ENCODE measurements at regions not wholly inside any gene's neighbourhood (a gene's known extent, or its start where the extent isn't known, plus 50 kb on each side); places are given as distances from the start of the nearest gene placed in this dataset.
"Not testable (repeated sequence)": the region's sequence is repeated elsewhere in the genome, so short reads cannot be mapped to it uniquely, and the experiment has no call there.

GRCh38 chr5:42870882-42871418, 59.3 kb upstream of the SELENOP start:
- H3K4me3 ChIP-seq: no peak overlapping the region
- 50% methylated on average over 2 of the region's 4 CpGs for WGBS (ENCODE audit: insufficient coverage, low coverage, low lambda C conversion rate, missing lambda C conversion rate)
- peak in 1 of 4 donors; percentile 8 for ATAC-seq
- intact Hi-C loops (cut with DNase I): no loop called here
- H3K36me3 ChIP-seq: no peaks in the 10 kb centered on the region
- no peak overlapping the region for H3K27ac ChIP-seq
- no peak for DNase-seq
- H3K27me3 ChIP-seq: no peaks in the 10 kb centered on the region
- TF ChIP-seq CTCF (IDR thresholded peaks at IDR 0.05): peak in 1 of 4 donors; percentile 18
- no peak for TF ChIP-seq POLR2A (IDR thresholded peaks at IDR 0.05)
- H3K9me3 ChIP-seq: no peaks in the 10 kb centered on the region
- peaks cover 0 to 23% (median 10%) of the 10 kb centered on the region in 4 donors for H3K4me1 ChIP-seq

- intact Hi-C loops (cut with DNase I); H3K4me3 ChIP-seq; DNase-seq; ATAC-seq; H3K36me3 ChIP-seq; H3K9me3 ChIP-seq; H3K27ac ChIP-seq; H3K4me1 ChIP-seq; H3K27me3 ChIP-seq: not testable (repeated sequence)
- WGBS (ENCODE audit: insufficient coverage, low coverage, low lambda C conversion rate, missing lambda C conversion rate): 91% methylated on average over 5 of the region's 5 CpGs
Measured at GRCh38 chr5:42868417-42868816, 56.7 kb upstream of the SELENOP start.

- not testable (repeated sequence) for DNase-seq
Measured at GRCh38 chr5:42864749-42865148, 53.1 kb upstream of the SELENOP start.

More at GRCh38 chr5:42864749-42865148, 53.1 kb upstream of the SELENOP start:
- H3K4me3 ChIP-seq; H3K9me3 ChIP-seq; ATAC-seq; H3K27ac ChIP-seq; H3K4me1 ChIP-seq; H3K36me3 ChIP-seq; intact Hi-C loops (cut with DNase I); H3K27me3 ChIP-seq: not testable (repeated sequence)
- WGBS (ENCODE audit: insufficient coverage, low coverage, low lambda C conversion rate, missing lambda C conversion rate): 94% methylated on average over 3 of the region's 3 CpGs

All from right lobe of liver (tissue), 6 donors.